GM12874 (cell line): ENCODE measurements at regions not wholly inside any gene's neighbourhood (a gene's known extent, or its start where the extent isn't known, plus 50 kb on each side); places are given as distances from the start of the nearest gene placed in this dataset.

Experiments
- CTCF ChIP-seq: IDR thresholded peaks from 2 replicates; pipeline ENCODE4 v1.5.1; 2011; ENCODE audit warnings: low read depth, mild to moderate bottlenecking, control low read depth, low read length, moderate library complexity; ENCODE audit not compliant: insufficient read depth

- no peak for TF ChIP-seq CTCF
Measured at GRCh38 chr12:28988325-28988704, 160.8 kb upstream of the FAR2 start.

- no peak for TF ChIP-seq CTCF
Measured at GRCh38 chr12:28991626-28992025, 157.5 kb upstream of the FAR2 start.

- no peak for TF ChIP-seq CTCF
Measured at GRCh38 chr12:28993720-28994119, 155.4 kb upstream of the FAR2 start.

GRCh38 chr12:28994179-28994715 is 154.8 kb upstream of the FAR2 start:
- no peak for TF ChIP-seq CTCF

- TF ChIP-seq CTCF = no peak
Measured at GRCh38 chr12:28996688-28997087, 152.4 kb upstream of the FAR2 start.

GRCh38 chr12:28998662-28999120 is 150.4 kb upstream of the FAR2 start:
- TF ChIP-seq CTCF = peak; percentile 22; the same call in 1 of the 2 replicates

- no peak for TF ChIP-seq CTCF
Measured at GRCh38 chr12:29004066-29004935, 144.8 kb upstream of the FAR2 start.
